Astrocyte of the spinal cord (primary cell): ENCODE measurements at regions not wholly inside any gene's neighbourhood (a gene's known extent, or its start where the extent isn't known, plus 50 kb on each side); places are given as distances from the start of the nearest gene placed in this dataset.
"Not testable (repeated sequence)": the region's sequence is repeated elsewhere in the genome, so short reads cannot be mapped to it uniquely, and the experiment has no call there.

ENCODE experiments used
- DNase-seq: peaks from one replicate; pipeline ENCODE4 v3.0.0; 2011; ENCODE audit warnings: low read depth, low spot score
- H3K4me3 ChIP-seq: 2 replicates; pipeline ENCODE4 v1.5.1; 2011; ENCODE audit warnings: low read depth, mild to moderate bottlenecking, low read length, moderate library complexity
- in situ Hi-C: cut with HindIII; loops from 2 replicates; pipeline ENCODE4 v1.10.0; 2017; ENCODE audit warnings: low sequenced_read_pairs
- TF ChIP-seq, protein P1 (sequence below): IDR thresholded peaks from 2 replicates; pipeline ENCODE4 v1.5.1; 2012; ENCODE audit warnings: low read depth, mild to moderate bottlenecking, low read length, inconsistent platforms

- DNase-seq: no peak
- TF ChIP-seq, protein P1, sequence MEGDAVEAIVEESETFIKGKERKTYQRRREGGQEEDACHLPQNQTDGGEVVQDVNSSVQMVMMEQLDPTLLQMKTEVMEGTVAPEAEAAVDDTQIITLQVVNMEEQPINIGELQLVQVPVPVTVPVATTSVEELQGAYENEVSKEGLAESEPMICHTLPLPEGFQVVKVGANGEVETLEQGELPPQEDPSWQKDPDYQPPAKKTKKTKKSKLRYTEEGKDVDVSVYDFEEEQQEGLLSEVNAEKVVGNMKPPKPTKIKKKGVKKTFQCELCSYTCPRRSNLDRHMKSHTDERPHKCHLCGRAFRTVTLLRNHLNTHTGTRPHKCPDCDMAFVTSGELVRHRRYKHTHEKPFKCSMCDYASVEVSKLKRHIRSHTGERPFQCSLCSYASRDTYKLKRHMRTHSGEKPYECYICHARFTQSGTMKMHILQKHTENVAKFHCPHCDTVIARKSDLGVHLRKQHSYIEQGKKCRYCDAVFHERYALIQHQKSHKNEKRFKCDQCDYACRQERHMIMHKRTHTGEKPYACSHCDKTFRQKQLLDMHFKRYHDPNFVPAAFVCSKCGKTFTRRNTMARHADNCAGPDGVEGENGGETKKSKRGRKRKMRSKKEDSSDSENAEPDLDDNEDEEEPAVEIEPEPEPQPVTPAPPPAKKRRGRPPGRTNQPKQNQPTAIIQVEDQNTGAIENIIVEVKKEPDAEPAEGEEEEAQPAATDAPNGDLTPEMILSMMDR: no peak
- no peak overlapping the region for H3K4me3 ChIP-seq
- in situ Hi-C loops: no loop called here
Measured at GRCh38 chr7:110454713-110455112, 636.2 kb upstream of the LRRN3 start.

DNA sequence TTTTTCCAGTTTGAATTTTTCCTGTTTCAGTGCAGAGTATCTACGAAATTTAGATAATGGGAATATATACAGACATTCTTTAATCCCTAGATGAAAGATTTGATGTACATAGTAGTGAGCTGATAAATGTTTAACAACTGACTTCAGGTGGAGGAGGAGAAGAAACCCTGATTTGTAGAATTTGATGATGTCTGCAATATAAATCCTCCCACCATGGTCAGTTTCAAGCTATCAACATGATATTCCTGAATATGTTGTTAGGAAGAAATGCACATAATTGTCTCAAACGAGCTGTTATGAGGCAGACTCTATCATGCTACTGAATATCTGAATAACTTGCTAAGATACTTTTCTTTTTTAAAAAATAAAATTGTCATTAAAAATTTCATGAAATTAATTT, 629.3 kb upstream of the LRRN3 start:
- no peak overlapping the region for H3K4me3 ChIP-seq
- in situ Hi-C loops: no loop called here
- TF ChIP-seq, protein P1: no peak
- no peak for DNase-seq

- DNase-seq: no peak
Measured at GRCh38 chr7:110470420-110470819, 620.5 kb upstream of the LRRN3 start.

GRCh38 chr7:110472419-110472818, 618.5 kb upstream of the LRRN3 start:
- in situ Hi-C loops, DNase-seq, H3K4me3 ChIP-seq: not testable (repeated sequence)

More at GRCh38 chr7:110470420-110470819, 620.5 kb upstream of the LRRN3 start:
- in situ Hi-C loops: no loop called here
- TF ChIP-seq, protein P1: no peak
- H3K4me3 ChIP-seq: no peak overlapping the region

- in situ Hi-C loops: no loop called here
Measured at GRCh38 chr7:110480964-110481363, 610.0 kb upstream of the LRRN3 start.

DNA sequence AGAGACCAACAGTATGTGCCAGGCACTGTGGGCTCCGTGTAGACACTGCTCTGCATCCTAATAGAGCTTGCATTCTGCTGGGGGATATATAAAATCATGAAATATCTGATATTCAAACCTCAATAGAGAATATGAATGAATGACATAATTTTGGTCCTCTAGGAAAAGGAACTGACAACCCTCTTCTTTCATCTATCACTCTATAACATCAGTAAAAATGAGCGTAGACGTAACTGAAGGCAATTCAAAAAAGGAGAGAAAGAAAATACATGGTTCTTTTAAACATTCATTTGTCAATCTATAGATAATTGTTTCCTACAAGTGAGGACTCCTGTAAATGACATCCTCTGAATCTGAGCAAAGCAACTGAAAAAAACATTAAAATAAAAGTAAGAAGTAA, 607.4 kb upstream of the LRRN3 start:
- in situ Hi-C loops: no loop called here
- no peak for DNase-seq
- no peak overlapping the region for H3K4me3 ChIP-seq
- TF ChIP-seq, protein P1: no peak

More at GRCh38 chr7:110480964-110481363, 610.0 kb upstream of the LRRN3 start:
- H3K4me3 ChIP-seq: no peak overlapping the region
- TF ChIP-seq, protein P1: no peak
- DNase-seq: no peak

GRCh38 chr7:110484356-110484755, 606.6 kb upstream of the LRRN3 start:
- in situ Hi-C loops: no loop called here
- DNase-seq: no peak

More at GRCh38 chr7:110484356-110484755, 606.6 kb upstream of the LRRN3 start:
- TF ChIP-seq, protein P1: no peak
- H3K4me3 ChIP-seq: no peak overlapping the region
